ENCODE measurements at regions not wholly inside any gene's neighbourhood (a gene's known extent, or its start where the extent isn't known, plus 50 kb on each side); places are given as distances from the start of the nearest gene placed in this dataset.

DNA sequence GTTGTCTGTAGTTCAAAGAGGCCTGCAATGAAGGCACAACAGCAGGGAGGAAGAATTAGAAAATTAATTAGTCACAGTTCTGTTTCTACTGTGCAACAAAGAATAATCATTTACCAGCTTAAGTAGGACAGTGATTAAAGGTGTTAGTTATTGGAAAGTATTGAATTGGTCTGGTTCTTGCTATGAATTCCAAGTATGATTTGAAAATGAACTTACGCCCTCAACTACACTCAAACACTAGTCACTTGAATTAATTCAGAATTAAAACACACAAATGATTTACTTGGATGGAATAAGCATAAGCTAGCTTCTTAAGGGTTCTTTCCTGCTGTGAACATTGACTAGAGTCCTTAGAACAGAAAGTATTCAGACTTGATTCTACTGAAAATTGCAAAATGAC, 69.9 kb upstream of the EXOC1L start (continued):
- TF ChIP-seq STAT1 (IDR thresholded peaks at IDR 0.05; ENCODE audit: unreplicated experiment): no peak
- TF ChIP-seq, protein P1, sequence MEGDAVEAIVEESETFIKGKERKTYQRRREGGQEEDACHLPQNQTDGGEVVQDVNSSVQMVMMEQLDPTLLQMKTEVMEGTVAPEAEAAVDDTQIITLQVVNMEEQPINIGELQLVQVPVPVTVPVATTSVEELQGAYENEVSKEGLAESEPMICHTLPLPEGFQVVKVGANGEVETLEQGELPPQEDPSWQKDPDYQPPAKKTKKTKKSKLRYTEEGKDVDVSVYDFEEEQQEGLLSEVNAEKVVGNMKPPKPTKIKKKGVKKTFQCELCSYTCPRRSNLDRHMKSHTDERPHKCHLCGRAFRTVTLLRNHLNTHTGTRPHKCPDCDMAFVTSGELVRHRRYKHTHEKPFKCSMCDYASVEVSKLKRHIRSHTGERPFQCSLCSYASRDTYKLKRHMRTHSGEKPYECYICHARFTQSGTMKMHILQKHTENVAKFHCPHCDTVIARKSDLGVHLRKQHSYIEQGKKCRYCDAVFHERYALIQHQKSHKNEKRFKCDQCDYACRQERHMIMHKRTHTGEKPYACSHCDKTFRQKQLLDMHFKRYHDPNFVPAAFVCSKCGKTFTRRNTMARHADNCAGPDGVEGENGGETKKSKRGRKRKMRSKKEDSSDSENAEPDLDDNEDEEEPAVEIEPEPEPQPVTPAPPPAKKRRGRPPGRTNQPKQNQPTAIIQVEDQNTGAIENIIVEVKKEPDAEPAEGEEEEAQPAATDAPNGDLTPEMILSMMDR (conservative IDR thresholded peaks at IDR 0.05; ENCODE audit: low read depth in 2 of 2): no peak
- TF ChIP-seq, protein P2, sequence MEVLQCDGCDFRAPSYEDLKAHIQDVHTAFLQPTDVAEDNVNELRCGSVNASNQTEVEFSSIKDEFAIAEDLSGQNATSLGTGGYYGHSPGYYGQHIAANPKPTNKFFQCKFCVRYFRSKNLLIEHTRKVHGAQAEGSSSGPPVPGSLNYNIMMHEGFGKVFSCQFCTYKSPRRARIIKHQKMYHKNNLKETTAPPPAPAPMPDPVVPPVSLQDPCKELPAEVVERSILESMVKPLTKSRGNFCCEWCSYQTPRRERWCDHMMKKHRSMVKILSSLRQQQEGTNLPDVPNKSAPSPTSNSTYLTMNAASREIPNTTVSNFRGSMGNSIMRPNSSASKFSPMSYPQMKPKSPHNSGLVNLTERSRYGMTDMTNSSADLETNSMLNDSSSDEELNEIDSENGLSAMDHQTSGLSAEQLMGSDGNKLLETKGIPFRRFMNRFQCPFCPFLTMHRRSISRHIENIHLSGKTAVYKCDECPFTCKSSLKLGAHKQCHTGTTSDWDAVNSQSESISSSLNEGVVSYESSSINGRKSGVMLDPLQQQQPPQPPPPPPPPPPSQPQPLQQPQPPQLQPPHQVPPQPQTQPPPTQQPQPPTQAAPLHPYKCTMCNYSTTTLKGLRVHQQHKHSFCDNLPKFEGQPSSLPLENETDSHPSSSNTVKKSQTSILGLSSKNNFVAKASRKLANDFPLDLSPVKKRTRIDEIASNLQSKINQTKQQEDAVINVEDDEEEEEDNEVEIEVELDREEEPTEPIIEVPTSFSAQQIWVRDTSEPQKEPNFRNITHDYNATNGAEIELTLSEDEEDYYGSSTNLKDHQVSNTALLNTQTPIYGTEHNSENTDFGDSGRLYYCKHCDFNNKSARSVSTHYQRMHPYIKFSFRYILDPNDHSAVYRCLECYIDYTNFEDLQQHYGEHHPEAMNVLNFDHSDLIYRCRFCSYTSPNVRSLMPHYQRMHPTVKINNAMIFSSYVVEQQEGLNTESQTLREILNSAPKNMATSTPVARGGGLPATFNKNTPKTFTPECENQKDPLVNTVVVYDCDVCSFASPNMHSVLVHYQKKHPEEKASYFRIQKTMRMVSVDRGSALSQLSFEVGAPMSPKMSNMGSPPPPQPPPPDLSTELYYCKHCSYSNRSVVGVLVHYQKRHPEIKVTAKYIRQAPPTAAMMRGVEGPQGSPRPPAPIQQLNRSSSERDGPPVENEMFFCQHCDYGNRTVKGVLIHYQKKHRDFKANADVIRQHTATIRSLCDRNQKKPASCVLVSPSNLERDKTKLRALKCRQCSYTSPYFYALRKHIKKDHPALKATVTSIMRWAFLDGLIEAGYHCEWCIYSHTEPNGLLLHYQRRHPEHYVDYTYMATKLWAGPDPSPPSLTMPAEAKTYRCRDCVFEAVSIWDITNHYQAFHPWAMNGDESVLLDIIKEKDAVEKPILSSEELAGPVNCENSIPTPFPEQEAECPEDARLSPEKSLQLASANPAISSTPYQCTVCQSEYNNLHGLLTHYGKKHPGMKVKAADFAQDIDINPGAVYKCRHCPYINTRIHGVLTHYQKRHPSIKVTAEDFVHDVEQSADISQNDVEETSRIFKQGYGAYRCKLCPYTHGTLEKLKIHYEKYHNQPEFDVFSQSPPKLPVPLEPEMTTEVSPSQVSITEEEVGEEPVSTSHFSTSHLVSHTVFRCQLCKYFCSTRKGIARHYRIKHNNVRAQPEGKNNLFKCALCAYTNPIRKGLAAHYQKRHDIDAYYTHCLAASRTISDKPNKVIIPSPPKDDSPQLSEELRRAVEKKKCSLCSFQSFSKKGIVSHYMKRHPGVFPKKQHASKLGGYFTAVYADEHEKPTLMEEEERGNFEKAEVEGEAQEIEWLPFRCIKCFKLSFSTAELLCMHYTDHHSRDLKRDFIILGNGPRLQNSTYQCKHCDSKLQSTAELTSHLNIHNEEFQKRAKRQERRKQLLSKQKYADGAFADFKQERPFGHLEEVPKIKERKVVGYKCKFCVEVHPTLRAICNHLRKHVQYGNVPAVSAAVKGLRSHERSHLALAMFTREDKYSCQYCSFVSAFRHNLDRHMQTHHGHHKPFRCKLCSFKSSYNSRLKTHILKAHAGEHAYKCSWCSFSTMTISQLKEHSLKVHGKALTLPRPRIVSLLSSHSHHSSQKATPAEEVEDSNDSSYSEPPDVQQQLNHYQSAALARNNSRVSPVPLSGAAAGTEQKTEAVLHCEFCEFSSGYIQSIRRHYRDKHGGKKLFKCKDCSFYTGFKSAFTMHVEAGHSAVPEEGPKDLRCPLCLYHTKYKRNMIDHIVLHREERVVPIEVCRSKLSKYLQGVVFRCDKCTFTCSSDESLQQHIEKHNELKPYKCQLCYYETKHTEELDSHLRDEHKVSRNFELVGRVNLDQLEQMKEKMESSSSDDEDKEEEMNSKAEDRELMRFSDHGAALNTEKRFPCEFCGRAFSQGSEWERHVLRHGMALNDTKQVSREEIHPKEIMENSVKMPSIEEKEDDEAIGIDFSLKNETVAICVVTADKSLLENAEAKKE (CRISPR knock-in tag; IDR thresholded peaks at IDR 0.05): no peak

DNA sequence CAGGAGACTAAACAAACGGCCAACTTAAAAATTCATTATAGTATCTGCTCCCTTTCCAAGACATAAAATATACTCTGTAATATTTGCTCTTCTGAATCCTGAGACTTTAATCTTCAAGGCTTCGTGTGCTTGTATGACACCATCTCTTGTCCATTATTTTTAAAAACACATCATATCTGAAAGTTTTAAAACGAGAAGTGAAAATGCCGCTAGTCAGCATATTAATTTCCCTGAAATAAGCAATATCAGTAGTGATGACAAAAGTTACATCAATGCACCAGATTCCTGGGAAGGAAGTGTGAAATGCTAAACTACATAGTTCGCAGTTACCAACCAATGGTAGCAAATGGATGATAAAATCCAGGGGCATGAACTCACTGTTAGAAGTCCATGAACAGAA, 66.8 kb upstream of the EXOC1L start:
- no peaks in the 10 kb centered on the region for H3K27me3 Mint-ChIP-seq (ENCODE audit: insufficient read depth, low read depth, poor library complexity)
- H3K4me1 ChIP-seq (ENCODE audit: insufficient read depth): no peaks in the 10 kb centered on the region
- no peak overlapping the region for H3K4me3 Mint-ChIP-seq
- no peaks in the 10 kb centered on the region for H4K20me1 ChIP-seq (replicated peaks; ENCODE audit: insufficient read depth)
- H3F3A ChIP-seq (replicated peaks; ENCODE audit: low read depth): no peaks in the 10 kb centered on the region
- no peaks in the 10 kb centered on the region for H3K36me3 ChIP-seq (ENCODE audit: insufficient read depth)
- H3K9me3 Mint-ChIP-seq: no peaks in the 10 kb centered on the region
- no peak for ATAC-seq
- no peak overlapping the region for H3K27ac Mint-ChIP-seq
- H3K4me3 ChIP-seq: no peak overlapping the region
- no peak overlapping the region for H2AFZ ChIP-seq
- H3K36me3 Mint-ChIP-seq (ENCODE audit: low read depth): no peaks in the 10 kb centered on the region
- H3K9me2 ChIP-seq (ENCODE audit: insufficient read depth): peaks cover 3% of the 10 kb centered on the region
- H3K4me1 Mint-ChIP-seq: peaks cover 13% of the 10 kb centered on the region
- no peak overlapping the region for H3K27ac ChIP-seq (ENCODE audit: low read depth)
- no peaks in the 10 kb centered on the region for H3K27me3 ChIP-seq (ENCODE audit: insufficient read depth)
- H3K79me2 ChIP-seq (replicated peaks; ENCODE audit: insufficient read depth): no peaks in the 10 kb centered on the region
- no peak for TF ChIP-seq POLR2AphosphoS5 (IDR thresholded peaks at IDR 0.05; ENCODE audit: low read depth)
- DNase-seq (ENCODE audit: low spot score): no peak
- H3K4me2 ChIP-seq: no peak overlapping the region
